Medulla oblongata (tissue), 1 donor: ENCODE measurements at regions not wholly inside any gene's neighbourhood (a gene's known extent, or its start where the extent isn't known, plus 50 kb on each side); places are given as distances from the start of the nearest gene placed in this dataset.

Source experiments
- DNase-seq: peaks from one replicate; pipeline ENCODE4 v3.0.0-alpha.2; 2015; ENCODE audit errors: extremely low spot score

DNA sequence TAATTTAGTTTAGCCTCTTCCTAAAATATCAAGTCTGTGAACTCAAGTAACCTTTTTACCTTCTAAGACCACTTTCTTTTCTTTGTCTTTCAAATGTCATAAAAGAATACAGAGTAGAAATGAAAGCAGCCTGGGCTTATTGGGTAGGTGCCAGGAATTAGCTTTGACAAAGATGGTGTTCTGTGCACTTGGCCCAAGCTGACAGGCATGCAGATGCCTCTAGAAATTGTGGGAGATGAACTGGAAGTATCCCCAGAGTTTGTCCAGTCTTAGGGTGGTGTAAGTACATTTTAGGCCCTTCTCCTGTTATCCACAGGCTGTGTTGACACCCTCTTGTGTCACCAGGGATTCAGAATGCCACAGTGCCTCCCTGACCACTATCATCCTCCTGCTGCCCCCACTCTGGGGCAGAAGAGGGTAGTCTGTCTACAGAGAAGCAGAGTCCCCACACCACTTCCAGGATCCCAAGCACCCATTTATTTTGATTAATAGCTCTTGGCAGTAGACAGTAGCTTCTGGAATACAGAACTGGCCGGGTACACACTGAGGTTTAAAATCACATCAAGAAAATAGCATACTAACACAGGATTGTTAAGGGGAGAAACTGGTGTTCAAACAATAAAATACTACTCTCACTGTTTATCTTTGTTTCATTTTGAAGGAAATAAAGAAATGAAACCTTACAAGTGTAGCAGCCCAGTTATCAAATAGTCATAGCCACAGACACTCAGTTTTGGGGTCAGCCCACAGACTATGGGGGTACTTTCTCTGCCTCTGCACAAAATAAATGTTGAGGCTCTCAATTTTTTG lies 343.2 kb downstream of the KCNRG start:
- peak; percentile 59 for DNase-seq

DNA sequence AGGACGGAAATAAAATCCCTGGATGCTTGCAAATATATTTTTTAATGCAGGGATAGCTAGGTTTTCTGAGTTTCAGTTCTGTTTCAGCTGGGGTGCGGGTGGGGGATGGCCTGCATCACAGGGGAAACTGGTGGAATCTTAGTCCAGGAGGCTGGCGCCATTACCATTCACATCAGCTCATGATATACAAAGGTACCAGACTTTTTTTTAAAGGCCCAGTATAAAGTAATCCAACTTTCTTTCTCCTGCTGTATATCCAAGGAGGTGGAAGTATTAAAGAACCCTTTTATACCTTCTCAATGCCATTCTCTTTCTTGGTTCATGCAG lies 343.8 kb downstream of the KCNRG start:
- peak; percentile 25 for DNase-seq

DNA sequence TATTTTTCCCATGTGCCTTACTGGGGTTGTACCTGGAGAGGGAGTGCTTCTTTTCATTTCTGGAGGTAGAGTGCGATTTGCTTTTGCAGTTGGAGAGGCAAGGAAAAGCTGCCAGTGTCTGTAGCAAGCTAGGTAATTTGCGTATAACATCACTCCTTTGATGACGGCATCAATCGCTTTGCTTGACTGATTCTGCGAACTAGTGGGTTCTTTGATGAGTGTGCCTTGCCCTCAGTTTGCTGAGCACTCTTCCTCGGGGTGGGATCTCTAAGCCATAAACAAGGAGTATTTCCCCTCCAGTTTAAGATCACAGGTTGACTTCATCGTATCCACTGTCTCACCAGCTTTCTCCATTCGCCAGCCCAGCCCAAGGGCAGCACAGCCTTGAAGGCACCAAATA lies 344.5 kb downstream of the KCNRG start:
- DNase-seq, result no peak

DNA sequence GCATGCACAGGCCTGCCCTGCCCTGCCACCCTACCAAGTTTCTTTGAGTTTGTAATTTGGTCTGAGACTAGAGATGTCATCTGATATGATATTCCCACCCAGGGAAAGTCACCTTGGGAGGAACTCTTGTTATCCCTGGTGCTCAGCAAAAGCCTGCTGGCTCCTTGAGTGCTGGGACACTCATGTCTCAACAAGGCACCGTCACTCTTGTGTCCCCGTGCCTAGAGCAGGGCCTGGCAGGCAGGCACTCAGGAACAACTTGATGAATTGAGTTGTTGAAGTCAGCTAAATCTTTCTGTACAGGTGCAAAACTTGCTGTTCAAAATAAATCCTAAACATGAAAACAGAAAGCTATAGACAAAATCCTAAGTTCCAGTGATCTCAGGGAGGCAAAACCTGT lies 345.4 kb downstream of the KCNRG start:
- DNase-seq, result no peak

DNA sequence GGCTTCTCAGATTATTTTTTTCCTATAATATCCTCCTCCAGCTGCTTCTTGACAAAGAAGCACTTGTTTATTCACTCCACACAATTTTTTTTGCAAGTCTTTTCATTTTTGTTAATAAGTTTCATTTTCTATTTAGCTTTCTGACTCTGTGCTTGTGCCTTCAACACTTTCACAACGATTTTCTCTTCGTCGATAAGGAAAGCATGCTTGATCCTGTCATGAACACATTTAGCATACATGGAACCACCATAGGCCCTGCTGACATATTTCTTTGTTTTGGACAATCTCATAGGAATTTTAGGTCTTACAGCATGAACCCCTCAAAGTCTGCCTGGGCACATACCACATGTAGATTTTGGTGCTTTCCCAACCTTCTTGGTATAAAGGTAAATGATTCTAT lies 346.0 kb downstream of the KCNRG start:
- no peak for DNase-seq

DNA sequence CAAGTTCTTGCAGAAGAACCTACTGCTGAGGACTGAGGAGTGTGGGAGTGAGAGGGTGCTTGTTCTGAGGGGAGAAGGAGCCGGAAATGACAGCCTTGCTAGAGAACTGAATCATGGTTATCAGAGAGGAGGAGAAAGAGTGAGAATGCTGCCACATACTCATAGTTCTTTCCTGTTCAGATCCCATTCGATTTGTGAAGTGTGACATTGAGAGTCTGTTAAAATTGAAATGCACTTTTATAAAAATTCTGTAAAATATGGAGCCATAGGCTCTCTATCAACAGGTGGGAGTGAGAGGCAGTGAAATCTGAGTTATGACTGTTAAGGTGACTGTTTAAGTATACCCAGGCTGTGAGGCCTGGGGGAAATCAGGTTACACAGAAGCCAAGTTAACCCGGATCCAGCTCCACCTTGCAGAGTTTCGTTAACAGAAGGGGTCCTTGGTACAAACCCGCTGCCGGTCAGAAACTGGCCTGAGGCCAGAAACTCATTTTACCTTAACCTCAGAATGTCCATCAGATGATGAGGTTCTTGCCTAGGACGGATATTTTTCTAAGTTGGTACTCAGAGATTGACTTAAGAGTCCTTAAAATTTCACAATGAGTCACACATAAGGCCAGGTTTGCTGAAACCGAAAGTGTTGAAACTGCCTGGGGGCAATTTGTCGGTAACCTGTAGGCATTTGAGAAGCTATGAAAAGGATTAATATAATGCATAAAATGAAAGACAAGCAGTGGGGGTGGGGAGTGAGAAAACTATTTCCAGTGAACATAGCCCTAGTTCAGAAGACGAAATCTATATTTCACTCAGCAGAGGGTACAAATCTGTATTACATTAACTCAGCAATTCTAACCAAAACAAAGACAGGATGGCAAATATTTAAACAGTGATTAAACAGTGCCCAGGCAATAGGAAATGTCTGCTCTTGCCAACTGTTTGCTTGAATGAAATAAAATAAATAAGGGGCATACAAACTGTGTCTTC lies 350.5 kb downstream of the KCNRG start:
- DNase-seq, result no peak

DNA sequence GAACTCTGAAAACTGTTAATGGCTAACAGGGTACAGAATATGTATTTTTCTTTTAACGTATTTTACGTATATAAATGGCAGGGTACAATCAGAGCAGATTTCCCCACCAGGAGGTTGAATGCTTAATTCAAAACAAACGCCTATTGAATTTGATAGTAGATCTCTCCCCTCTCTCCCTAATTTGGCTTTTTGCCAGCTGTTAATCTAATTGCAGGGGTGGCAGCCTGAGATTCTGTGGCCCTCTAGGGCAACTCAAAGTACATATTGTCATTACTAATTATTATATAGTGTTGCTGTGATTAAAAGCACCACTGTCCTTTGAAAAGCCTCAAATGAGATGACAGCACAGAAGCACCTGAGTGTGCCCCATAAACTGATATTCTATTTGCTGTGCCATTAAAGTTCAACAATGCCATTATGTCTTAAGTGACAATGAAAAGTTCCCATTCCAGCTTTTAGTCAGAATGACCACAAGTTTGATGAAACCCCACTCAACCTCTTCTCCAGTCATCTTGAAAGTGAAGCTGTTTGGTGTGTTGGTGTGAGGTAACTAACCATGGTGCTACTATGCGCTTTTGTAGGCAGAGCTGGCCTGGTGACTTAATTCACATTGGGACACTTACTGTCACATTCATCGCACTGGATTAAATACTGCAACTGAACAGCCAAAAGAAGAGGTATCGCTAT lies 351.4 kb downstream of the KCNRG start:
- no peak for DNase-seq

DNA sequence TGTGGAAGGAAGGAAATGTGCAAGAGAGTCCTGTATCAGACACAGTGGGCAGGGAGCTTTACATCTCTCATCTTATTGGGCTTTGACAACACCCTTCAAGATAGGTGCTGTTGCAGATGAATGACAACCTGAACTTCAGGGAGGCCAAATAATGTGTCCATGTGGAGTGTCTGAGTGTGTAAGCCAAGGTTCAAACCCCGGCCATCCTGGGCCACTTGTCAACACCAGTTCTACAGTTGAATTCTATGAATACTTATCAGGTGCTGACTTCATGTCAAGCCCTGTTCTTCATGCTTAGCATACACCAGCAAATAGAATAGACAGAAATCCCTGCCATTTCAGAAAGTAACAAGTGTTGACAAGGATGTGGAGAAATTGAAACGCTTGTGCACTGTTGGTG lies 354.4 kb downstream of the KCNRG start:
- DNase-seq, result no peak

DNA sequence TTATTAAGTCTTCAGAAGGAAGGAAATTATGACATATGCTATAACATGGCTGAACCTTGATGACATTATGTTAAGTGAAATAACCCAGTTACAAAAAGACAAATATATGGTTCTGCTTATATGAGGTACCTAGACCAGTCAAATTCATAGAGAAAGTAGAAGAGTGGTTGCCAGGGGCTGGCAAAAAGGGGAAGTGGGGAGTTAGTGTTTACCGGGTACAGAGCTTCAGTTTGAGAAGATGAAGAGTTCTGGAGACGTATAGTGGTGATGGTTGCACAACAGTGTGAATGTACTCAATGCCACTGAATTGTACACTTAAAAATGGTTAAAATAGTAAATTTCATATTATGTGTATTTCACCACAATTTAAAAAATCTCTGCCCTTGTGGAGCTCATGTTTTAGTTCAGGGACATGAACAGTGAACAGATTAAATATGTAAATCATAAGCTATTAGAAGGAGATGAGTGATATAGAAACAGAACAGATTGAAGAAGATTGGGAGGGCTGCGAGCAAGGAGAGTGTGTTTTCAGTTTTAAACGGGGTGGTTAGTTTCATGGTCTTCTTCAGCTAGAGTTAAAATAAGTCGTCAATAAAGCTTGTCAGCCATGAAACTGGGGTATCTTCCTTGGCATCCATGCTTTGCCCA lies 355.2 kb downstream of the KCNRG start:
- DNase-seq, result peak; percentile 45

DNA sequence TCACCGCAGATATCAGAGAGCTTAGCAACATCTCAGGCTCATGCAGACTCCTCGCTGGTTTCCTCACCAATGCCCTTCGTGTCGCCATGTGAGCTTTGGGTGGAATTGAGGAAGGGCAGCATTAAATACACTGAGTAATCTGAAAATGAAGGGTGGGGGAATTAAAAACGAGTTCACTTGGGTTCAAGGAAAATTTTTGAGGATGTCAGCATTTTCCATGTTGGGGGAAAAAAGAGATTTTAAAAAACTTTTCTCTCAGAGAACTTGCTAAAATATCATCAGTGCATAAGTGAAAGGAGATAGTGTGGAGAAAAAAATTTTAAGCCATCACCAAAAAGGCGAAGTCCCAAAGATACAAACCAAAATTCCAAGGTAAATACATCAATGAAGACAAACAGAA lies 359.3 kb downstream of the KCNRG start:
- no peak for DNase-seq

DNA sequence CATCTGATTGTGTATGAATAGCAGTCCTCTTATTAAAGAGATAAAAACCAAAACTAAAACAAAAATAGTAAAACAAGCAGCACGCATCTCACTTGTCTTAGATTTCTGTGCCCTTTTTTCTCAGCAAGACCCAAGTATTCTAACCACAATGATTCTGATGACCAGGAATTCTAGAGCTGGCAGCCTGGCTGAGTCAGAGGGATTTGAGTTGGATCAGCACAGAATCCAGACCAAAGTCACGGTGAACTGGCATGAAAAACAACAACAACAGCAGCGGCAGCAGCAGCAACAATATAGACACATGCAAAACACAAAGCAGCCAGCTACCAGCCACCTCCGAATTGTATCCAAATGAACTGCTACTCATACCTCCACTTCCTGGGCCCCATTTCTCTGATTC lies 360.5 kb downstream of the KCNRG start:
- DNase-seq, result no peak

DNA sequence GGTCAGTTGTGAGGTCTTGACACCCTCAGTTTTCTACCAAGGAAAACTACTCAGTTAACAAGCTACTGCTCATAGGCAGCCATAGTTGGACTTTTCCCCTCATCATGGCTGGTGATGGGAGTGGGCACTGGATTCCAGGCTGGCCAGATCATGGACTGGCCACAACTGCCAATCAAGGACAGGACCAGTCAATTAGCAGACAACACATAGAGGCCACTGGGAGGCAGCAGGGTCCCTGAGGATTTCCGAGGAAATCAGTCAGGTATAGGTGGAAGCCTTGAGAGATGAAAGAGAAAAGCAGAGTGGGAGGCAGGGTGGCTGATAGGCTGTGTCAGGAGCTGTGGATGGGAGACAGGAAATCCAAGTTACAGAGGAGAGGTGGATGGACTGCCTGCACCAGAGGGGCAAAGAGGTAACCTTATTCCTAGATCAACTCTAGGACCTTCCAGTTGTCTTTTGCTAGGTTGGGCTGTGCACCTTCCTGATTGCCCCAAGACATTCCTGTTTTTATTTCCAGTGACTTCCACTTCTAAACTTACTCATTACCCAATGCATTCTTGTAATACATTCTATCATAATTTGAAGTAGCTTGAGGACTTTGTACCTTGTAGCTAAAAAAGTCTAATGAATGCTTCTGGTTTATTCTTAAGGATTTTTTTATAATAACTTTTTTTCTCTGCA lies 361.8 kb downstream of the KCNRG start:
- no peak for DNase-seq

DNA sequence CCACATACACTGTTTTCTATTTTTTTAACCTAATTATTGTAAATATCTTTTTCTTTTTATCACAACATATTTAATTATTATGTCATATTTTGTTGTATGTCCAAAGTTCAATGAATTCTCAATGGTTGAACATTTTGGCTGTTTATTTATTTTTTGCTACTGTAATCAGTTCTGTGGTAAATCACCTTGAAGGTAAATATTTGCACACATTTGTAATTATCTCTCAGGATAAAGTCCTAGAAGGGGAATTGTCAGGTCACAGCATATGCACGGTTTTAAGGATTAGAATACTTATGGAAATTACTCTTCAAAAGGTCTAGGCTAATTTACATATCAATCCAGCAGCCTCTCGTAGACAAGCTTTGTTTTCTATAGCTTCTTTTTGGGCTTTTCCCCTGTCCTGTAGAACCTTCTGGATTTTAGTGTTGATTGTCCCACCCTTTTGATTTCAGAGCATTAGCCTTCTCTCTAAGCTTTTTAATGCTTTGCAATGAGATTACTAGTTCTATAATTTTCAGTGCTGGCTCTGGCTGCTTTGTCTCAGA lies 362.6 kb downstream of the KCNRG start:
- DNase-seq, result no peak

DNA sequence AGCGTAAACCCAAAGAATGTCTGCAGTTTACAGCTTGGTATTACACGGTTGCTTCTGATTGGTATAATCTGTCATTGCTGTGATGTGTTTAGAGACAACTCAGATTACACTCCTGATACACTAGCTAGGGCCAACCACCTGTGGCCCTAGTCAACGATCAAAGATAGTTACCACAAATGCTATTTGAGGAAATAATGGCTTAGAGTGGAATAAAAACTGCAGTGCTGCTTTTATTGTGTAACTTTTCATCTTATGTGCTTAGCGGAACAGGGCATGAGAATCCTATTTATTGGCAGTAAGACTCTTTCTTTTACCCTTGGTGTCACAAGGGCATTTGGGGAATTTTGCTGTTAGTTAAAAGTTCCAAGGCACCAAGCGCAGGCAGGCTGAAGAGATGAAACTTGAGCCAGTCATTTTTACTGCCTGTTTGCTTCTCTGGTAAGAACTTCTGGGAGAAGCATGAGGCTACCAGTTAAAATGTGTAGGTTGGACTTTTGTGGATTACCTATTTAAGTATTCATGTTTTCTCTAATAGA lies 363.3 kb downstream of the KCNRG start:
- no peak for DNase-seq

DNA sequence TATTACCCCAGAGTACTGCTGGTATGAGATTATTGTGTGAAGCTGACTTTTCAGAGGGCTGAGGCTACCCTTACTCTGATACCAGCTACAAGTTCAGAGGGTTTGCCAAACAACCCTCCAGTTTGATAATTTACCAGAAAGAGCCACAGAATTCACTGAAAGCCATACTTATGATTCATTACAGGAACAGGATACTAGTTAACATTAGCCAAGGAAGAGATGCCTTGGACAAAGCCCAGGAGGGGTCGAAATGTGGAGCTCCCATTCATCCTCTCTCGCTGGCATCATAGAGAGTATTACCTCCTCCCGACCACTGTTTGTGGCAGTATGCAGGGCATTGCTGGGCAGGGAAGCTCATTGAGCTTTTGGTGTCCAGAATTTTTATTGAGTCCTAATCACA lies 364.3 kb downstream of the KCNRG start:
- DNase-seq, result no peak

DNA sequence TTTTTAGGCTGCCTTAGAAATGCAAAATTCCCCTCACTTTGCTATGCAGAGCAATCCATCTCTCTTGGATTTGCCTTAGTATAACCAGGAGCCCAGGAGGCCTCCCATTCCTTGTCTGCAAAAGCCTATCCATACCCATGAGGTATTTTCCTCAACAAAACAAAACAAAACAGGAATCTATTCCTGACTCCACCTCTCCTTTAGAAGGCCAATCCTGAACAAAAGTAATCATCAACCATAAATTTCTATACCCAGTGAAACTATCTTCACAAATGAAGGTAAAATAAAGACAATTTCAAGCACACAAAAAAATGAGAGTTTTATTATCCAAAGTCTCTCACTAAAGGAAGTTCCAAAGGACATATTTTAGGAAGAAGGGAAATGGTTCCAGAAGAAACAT lies 365.7 kb downstream of the KCNRG start:
- no peak for DNase-seq

DNA sequence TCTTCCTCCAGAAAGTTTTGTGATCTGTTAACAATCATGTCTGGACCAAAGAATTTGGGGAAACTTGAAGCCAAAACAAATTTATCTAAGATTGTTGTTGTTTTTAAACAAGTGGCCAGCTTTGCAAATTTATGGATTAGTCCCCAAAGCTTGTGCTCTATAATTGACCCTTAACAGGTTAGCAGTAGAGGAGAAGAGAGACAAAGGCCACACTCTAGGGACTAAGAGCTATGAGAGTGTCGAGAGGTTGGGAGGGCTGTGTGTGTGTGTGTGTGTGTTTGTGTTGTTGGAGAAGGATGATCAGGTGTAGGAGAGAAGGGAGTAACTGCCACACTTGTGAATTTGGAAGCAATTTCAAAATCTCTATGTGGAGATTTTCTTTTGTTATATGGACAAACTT lies 367.3 kb downstream of the KCNRG start:
- DNase-seq, result no peak

DNA sequence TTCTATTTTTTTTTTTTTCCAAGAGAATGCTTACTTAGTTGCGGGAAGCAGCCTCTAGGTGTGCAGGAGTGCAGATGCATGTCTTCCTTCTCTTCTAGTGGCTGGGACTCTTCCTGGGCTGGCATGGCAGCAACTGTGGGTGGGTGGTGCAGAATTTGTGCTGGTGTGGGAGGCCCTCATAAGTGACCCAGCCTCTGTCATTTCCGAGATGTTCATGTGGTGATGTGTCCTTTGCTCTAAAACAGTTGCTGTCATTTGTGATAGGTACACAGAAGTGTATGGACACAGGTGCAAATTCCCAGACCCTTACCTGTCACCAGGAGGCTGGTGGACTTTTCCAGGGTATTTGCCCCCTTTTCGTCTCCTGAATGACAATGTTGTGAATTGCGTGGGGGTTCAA lies 367.7 kb downstream of the KCNRG start:
- DNase-seq, result no peak

DNA sequence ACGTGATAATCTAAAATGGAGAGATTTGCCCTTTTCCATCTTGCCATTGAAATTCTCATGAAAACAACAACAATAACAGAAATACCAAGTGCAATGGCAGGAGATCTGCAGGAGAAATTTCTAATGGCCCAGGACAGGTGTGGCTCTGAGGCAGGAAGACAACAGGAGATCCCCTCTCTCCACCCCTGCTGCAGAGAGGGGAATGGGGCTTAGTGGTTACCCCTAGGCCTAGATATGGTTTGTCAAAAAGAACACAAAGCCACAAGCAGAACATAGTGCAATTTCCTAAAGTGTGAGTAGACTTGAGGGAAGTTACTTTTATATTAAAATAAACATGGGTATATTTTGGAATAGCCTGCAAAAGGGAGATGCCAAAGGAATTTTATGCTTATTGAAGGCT lies 369.5 kb downstream of the KCNRG start:
- DNase-seq, result no peak

DNA sequence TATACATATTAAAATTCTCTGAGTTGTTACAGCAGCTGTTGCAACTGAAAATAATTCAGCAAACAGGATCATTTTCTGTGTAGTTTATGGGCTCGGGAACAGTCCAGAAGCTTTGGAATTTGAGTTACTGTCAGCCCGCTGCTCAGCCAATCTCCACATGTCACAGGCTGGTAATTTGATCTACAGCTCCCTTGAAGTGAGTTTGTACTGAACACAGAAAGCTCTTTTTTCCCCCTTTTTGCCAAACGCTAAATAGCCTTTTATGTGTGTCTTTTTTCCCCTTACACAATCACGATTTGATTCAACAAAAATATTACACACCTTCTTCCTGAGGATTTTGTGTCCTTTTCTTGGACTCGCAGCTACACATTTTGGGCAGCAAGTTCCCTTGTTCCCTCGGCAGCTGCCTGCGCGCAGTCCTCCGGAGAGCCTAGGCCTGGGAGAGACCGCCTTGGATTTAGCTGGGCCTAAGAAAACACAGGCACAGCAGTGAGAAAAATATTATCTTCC lies 371.4 kb downstream of the KCNRG start:
- peak; percentile 44 for DNase-seq
